GM21576 (cell line): ENCODE measurements at regions not wholly inside any gene's neighbourhood (a gene's known extent, or its start where the extent isn't known, plus 50 kb on each side); places are given as distances from the start of the nearest gene placed in this dataset.
"Not testable (repeated sequence)": the region's sequence is repeated elsewhere in the genome, so short reads cannot be mapped to it uniquely, and the experiment has no call there.

Experiments
- ATAC-seq: cut with Tn5 transposase; IDR thresholded peaks from one replicate; pipeline ENCODE4 v1.9.1; 2021; ENCODE audit warnings: mild to moderate bottlenecking, moderate library complexity; ENCODE audit not compliant: unreplicated experiment

GRCh38 chr18:34350778-34351177 is 126.1 kb upstream of the NOL4 start:
- ATAC-seq, result no peak

GRCh38 chr18:34352385-34353163 is 127.9 kb upstream of the NOL4 start:
- ATAC-seq, result no peak

GRCh38 chr18:34354351-34354750 is 129.6 kb upstream of the NOL4 start:
- no peak for ATAC-seq

GRCh38 chr18:34357944-34358580 is 133.3 kb upstream of the NOL4 start:
- no peak for ATAC-seq

DNA sequence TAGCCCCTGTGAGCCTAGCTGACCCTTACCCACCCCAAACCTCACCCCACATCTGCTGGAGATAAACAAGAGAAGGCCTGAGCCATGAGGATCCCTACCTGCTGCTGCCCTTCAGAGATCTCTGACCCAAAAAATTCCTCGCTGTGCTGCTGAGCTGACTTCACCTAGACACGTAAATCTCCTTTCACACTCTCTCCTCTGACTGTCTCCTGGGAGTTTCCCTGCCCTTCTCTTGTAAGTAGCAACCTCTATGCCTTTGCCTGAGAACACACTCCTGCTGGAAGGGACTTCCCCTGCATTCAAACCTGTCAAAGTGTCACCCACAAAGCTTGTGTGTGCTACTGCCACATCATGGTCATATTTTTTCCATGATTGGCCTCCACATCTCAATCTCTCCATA is 134.2 kb upstream of the NOL4 start:
- no peak for ATAC-seq

DNA sequence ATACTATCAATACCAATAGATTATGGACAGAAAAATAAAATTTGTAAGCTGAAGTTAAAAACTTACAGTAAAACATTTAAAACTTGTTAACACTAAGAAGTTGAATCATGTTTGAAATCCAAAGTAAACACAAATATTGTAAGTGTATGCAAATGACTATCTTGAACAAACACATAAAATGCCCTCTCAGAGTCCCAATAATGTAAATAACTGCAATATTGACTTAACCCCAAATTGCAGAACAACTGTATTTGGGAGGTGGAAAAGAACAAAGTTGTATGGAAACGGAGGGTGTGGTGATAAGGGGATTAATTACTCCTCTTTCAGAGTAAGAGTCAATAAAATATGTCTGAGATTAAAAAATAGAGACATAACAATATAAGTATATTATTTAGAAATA is 140.0 kb upstream of the NOL4 start:
- no peak for ATAC-seq

DNA sequence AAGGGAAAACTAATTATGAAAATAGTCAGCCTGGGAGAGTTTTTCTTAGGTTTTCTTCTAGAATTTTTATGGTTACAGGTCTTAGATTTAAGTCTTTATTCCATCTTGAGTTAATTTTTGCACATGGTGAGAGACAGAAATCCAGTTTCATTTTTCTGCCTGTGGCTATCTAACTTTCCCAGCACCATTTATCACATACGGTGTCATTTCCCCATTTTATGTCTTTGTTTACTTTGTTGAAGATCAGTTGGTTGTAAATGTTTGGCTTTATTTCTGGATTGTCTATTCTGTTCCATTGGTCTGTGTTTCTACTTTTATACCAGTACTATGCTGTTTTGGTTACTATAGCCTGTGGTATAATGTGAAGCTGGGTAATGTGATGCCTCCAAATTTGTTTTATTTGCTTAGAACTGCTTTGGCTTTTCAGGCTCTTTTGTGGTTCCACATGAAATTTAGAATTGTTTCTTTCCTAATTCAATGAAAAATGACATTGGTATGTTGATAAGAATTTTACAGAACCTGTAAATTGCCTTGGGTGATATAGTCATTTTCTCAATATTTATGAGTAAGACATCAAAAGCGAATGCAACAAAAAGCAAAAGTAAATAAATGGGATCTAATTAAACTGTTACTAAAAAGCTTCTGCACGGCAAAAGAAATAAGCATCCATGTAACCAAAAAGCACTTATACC is 146.1 kb upstream of the NOL4 start:
- ATAC-seq, result no peak

- no peak for ATAC-seq
Measured at GRCh38 chr18:34380326-34380725, 155.6 kb upstream of the NOL4 start.

GRCh38 chr18:34385311-34385710 is 160.6 kb upstream of the NOL4 start:
- no peak for ATAC-seq

DNA sequence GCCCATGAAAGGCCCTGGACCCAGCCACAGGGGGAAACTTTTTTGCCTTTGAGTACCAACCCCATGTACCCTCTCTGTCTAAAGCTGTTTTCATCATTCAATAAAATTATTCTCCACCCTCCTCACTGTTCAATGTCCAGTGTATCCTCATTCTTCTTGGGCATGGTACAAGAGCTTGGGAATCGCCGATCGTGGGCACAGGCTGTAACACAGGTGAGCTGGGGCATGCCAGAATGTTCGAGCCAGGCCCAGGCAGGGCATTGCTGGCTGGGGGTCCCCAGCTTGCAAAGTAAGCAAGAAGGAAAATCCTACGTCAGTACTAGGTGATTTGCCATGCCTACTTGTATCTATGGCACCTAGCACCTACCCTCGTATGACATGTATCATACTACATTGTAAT is 162.1 kb upstream of the NOL4 start:
- ATAC-seq, result no peak

GRCh38 chr18:34397286-34397896 is 172.7 kb upstream of the NOL4 start:
- no peak for ATAC-seq

DNA sequence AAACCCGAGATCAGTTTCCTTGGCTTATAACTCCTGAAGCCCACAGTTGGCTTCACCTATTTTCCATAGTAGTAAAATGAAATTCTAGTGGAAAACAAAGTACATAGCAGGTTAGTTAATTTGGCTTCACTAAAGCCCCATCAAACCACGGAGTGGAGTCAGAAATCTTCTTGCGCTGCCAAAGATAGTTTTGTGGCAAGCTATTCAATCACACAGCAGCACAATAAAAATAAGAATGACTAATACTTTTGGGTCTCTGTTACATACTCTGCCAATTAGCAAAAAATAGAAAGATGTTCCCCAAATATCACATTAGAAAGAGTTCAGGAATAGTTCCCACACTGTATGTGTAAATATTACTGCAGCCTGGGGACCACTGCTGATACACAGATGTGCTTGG is 175.2 kb upstream of the NOL4 start:
- ATAC-seq, result no peak

GRCh38 chr18:34400834-34401233 is 176.1 kb upstream of the NOL4 start:
- no peak for ATAC-seq

DNA sequence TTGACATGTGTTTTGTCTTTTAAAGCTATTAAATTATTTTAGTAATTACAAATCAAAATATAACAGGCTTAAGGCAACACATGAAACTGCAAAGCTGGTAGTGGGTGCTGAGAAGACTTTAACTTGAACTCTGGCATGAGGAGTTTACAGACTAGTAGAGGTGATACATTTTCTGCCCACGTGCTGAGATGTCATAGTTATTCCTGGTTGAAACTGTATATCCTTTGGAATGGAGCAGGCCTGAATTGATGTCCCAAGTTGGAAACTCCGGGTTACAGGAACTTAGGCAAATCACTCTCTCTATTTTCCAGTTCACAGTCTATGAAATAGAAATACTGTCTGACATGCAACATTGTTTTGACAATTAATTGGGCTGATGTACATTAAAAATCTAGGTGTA is 177.1 kb upstream of the NOL4 start:
- ATAC-seq, result no peak

- not testable (repeated sequence) for ATAC-seq
Measured at GRCh38 chr18:34407471-34407870, 182.8 kb upstream of the NOL4 start.

- ATAC-seq, result no peak
Measured at GRCh38 chr18:34411952-34412351, 187.2 kb upstream of the NOL4 start.

DNA sequence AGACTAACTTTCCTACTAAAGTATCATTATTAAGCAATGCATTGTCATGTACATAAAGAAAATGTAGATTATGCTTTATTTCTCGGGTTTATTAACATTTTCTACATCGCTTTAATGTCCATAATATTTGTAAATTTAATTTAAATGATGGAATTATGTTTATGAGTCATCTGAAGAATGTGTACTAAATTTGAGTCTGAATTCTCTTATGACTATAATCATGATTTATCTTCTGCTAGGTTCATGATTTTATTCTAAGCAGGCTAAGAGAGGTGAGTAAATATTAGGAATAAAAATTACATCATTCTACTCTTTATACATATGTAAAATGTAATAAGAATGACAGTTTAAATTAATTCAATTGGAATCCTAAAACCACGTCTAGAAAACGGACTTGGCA is 206.3 kb upstream of the NOL4 start:
- ATAC-seq, result no peak

- ATAC-seq, result no peak
Measured at GRCh38 chr18:34444622-34445021, 219.9 kb upstream of the NOL4 start.

DNA sequence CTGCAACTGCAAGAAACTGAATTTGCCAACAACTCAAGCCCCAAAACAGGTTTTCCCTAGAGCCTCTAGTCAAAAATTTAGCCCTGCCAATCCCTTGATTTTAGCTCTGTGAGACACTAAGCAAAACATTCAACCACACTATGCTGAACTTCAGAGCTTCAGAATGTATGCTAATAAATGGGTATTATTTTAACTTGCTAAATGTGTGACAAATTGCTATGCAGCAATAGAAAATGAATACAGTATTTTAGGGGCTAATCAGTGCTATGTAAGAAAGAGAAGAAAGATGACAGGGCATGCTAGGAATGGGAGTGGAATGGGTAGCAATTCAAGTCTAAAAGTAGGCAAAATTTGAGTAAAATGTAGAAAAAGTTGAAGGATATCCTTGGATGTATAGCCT is 223.9 kb upstream of the NOL4 start:
- no peak for ATAC-seq

- no peak for ATAC-seq
Measured at GRCh38 chr18:34457761-34458160, 233.0 kb upstream of the NOL4 start.

DNA sequence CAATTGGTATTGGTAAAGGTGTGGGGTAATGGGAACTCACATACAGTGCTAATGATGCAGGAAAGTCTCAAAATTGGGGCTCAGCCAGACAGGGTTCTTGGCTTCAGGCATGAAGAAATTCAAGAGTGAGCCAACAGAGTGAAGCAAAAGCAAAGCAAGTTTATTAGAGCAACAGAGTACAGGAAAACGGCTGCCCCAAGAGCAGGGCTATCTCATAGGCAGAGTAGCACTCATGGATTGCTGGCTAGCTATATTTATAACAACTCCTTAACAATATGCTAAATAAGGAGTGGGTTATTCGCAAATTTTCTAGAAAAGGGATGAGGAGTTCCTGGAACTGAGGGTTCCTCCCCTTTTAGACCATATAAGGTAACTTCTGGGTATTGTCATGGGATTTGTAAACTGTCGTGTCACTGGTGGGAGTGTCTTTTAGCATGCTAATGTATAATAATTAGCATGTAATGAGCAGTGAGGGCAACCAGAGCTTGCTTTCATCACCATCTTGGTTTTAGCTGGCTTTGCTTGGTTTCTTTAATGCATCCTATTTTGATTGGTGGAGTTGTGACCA is 233.8 kb upstream of the NOL4 start:
- no peak for ATAC-seq
